NCI-H2227 treated with DMSO at 0.1 percent for 48 hours (cell line): ENCODE measurements at regions not wholly inside any gene's neighbourhood (a gene's known extent, or its start where the extent isn't known, plus 50 kb on each side); places are given as distances from the start of the nearest gene placed in this dataset.

Experiments used
- DNase-seq: peaks from one replicate; lab custom pipeline; 2025; lab: John Stamatoyannopoulos, UW

DNA sequence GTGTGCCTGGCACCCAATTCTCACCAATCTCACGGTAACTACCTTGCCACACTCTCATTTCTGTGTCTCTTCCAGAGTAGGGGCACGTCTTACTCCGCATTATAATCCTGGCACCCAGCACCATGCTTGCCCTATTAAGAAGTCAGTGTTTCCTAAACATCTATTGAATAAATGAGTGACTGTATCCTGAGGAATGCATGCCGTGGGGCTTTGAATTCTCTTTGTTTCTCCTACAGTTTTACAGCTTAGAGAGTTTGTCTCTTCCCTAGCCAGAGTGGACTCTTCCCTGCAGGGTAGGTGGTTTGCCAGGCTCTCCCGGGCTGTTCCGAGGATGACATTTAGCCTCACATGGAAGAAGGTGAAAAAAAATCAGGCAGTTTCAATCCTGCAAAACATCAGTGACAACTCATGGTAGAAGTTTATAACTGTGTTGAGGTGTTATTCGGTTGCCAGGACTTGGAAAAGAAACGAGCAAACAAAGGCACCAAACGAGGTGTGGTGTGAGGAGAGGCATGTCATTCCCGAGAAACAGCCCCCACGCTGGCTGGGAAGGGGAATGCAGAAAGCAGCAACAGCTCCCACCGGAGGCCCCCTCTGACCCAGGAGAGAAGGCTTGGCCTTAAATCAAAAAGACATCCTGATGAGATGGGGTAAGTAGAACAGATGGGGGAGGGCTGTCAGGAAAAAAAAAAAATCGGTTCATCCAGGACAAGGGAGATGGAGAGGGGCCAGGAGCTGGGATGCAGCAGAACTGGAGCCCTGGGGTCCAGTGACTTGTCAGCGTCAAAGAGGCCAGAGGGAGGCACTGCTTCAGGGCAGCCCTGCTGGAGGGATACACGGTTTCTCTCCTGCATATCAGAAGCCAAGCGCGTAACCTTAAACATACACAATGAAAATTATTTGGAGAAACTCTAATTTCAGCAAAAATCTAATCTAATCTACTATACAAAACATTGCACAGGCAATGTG is 168.4 kb upstream of the ARRDC4 start:
- DNase-seq: no peak

DNA sequence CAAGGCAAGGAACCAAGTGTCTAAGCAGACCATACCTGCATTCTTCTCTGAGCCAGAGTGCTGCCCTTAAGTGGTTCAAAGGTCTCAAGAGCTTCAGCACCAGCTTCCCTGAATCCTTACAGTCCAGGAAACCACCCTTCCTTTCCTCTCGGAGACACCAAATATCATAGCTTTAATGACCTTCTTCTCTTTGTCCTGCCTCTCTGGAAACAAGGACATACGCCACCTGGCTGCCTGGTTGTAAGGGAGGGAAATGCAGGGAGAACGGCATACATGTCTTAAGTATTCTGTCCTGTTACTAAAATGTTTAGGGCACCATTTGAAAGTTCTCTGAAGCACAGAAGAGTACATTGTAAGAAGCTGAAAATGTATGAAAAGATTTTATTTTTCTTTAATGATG is 155.6 kb upstream of the ARRDC4 start:
- no peak for DNase-seq

DNA sequence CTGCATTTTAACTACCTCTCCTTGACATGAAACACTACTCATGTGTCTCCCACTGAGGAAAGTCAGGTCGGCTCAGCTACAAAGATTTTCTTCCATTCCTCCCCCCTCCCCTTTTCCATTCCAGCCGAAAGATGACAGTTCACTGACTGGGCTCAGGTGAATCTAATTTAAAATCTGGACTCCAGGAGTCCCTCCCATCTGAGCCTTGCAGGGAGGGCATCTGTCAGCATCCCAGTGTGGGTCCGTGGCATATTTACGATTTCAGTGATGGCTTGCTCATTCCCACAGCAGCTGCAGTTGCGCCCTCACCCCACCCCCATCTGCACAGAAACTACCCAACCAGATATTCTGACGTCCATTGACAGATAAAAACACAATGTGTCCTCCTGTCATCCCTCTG is 153.7 kb upstream of the ARRDC4 start:
- DNase-seq: no peak

DNA sequence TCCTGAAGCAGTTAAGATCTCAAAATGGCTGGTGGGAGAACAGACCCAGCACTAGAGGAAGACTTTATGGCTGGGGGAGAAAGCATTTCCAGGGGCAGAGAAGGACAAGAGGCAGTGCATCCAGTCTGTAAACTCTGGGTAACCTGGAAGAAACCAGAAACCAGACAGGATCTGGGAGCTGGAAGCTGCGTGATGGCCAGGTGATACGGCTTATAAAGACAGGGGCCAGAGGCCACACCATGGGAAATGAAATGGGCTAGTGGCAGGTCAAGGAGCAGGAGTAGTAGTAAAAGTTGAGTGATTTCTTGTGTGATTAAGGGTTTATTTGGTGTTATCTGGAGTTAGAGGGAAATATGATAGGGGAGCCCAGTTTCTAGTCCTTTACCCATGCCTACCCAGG is 144.7 kb upstream of the ARRDC4 start:
- no peak for DNase-seq

DNA sequence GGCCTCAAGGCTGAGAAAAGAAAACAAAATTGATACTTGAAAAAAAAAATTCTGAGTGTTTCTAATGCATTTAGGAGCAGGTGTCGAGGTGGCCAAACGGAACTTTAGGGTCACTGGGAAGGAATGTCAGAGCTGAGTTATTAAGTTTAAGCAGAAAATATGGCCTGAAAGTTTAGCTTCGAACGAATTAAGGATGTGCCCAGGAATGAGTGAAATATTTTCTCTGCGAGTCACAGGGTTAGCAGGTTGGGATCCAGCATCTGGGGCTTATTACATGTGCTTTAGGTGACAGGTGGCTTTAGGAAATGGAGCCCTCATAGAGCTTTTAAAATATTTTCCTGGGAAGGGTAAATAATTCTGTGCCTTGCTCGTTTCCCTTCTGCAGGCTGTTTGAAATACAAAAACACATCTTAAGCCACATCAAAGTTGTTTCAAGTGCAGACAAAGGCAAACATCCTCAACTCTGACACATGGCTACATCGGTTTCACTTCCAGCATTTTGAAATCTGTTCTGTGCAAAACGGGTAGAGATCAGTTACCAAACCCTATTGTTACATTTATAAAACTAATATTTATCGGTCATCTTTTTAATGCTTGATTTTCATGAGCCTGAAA is 143.1 kb upstream of the ARRDC4 start:
- DNase-seq: no peak

DNA sequence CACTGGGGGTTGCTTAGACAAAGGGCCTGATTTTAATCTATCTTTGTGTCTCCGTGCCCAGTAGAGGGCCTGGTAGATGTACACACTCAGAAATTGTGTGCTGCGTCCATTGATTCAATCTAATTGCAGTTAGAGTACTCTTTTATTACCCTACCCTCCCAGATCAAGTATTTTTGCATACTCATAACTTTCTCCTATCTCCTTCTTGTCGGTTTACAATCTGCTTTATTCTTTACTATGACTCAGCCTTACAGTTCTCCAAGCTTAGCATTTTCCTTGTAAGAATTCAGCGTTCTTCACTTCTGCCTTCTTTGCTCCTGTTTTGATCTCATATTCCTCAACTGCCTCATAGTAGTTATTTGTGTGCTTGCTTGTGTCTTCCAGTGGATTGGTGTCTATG is 124.5 kb upstream of the ARRDC4 start:
- DNase-seq: no peak

DNA sequence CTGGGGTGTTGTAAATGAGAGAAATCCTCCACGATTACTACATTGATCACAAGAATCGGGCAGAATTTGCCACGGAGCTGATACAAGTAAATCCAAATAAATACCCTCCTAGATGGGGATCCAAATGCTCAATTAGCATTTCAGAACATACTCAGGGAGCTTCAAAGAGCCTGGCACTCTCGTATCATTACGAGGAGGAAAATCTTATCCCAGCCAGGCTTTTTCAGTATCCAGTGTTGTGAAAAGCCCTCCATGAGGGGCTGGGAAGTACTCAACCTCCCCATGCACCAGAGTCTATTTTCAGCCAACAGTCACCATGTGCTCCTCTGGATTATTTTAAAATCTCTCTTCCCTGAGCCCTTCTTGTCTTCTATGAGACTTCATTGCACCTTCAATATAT is 122.6 kb upstream of the ARRDC4 start:
- no peak for DNase-seq

DNA sequence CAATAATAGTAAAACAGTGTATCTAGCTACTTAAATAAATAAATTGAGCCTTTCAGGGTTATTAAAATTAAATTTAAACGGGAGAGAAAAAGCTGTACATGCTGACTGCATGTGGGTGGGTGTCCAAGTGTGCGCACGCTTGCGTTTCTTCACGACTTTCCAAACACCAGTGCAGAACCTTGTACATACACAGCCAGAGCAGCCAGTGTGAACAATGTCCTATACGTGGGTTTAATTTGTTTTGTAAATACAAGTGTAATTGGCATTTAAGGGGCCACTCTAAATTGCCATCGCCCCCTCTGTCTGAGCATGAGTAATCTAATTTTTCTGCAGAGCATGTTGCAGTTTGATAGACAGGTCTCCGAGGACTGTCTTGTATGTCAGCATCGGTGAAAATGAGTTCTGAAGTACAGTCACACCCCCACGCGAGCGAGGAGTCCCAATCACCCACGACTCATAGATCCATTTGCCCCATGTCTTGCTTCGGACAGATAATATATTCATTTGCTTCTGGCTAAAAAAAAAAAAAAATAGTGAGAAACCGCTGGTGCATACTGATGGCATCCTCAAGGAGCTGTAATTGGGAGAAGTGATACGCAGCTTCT is 121.8 kb upstream of the ARRDC4 start:
- no peak for DNase-seq

DNA sequence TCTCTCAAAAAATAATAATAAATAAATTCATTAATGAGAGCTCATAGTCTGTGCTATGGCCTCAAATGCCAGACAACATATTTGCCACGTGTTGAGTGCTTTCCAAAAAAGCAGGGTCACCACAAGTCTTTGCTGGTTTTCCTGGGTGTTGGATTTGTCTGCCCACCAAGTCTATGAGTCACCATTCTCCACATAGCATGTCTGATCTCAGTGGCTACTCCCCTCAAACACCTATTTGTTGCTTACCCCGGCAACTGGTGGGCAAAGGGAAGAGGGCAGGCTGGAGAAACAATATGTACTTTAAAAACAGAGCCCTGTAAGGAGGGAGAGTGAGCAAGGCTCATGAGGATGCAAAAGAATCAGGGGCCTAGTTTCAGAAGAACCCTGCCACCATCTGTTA is 120.0 kb upstream of the ARRDC4 start:
- DNase-seq: no peak

DNA sequence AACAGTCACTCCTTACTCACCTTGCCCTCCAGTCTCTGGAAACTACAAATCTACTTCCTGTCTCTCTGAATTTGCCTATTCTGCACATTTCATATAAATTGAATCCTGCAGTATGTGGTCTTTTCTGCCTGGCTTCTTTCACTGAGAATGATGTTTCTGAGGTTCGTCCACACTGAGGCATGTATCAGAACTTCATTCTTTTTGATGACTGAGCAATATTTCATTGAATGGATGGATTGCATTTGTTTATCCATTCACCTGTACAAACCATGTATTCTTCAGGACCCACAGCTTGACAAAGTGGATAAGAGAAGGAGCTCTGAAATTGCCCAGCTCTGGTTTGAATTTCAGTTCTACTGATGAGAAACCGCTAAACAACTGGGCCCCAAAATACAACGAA is 118.9 kb upstream of the ARRDC4 start:
- no peak for DNase-seq

DNA sequence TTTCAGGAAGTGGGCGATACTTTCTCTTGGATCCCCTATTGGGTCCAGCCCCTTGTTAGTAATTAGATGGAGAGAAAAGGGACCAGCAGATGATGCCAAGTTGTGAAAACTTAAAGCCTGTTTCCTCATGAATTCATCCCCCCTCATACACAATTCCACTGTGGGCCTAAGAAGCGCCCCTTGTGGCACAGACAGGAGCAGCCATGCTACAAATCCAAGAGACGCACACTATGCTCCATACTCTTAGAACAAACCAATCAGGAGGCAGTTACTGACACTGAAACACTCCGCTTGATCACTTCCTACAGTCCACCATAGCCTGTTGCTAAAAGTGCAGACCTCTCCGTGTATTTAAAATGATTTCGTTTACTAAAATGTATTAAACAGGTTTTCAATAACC is 111.3 kb upstream of the ARRDC4 start:
- DNase-seq: no peak

DNA sequence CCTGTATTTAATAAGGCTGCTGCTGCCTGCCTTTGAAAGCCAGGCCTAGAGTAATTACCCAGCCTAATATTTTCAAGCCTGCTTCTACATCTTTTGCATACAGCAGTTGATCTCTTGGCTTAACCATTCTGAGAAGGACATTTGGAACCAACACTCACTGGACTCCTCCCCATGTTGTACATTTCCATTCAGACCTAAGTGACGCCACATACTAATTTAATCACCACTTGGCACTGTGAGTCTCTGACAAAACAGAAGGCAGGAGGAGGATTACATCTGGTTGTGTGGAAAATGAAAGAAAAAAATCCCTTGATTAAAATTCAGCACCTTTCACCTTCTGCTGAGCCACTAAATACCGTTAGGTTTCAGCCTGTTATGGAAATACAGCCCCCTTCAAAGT is 102.2 kb upstream of the ARRDC4 start:
- DNase-seq: no peak

DNA sequence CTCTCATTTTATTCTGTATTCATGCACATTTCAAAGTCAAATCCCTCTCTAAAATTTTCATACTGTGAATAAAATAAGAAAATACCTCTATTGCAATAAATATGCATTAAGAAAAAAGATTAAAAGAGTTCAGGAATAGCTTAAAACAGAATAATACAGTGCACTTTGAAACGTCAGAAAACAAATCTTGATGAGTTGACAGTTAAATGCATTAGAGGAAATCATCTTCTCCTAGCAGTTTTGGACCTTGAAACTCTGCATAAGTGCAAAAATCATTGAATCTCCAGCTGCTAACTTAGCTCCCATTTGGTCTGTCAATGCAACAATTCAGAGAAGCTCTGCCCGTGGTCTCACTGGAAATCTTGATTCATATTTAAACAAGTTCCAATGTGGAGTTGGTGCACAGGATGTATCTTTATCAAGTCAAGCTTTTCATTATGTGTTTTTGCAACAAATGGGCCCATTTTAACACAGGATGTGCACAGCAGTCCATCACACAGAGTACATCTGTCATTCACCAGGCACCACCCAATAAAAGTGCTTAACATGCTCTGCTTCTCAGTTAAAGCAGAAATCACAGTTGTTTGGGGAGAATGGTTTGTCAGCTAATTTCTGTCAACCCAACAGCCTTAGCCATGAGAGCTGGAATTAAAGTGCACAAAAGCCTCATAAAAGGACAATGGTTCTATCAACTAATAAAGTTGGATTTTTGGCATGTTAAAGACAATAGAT is 98.8 kb upstream of the ARRDC4 start:
- DNase-seq: no peak

DNA sequence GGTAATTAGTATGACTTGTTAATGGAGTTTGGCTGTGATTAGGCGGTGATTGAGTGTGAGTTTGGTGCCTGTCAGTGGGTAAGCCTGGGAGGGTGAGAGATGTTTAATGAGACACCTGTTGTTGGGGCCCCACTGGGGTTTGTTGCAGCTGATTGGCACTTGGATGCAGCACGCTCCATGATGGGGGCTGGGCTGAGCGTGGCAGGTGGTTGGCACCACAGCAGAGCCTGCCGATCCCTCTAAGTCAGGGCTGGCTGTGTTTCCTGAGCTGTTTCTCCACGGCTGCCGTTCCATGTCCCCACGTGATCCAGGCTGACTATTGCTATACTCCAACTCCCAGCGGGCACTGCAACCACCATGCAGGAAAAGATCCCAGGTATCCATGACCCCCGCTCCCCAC is 93.5 kb upstream of the ARRDC4 start:
- DNase-seq: no peak

DNA sequence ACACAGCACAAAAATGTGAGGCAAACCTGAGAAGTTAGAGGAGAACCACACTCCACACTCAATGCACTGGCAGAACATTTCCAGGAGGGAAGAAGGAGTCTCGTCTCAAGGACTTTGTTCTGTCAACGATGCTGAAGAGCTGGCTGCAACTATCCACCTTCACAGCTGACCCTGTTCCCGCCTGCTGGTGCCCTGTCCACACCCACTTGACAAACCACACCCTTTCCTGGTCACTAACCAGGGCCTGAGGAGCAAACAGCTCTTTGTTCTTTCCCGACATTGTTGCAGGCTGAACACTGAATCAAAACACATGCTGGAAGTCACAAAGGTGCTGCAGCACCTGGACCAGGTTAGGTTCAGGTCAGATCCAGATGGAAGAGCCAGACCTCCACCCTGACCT is 92.6 kb upstream of the ARRDC4 start:
- DNase-seq: no peak

DNA sequence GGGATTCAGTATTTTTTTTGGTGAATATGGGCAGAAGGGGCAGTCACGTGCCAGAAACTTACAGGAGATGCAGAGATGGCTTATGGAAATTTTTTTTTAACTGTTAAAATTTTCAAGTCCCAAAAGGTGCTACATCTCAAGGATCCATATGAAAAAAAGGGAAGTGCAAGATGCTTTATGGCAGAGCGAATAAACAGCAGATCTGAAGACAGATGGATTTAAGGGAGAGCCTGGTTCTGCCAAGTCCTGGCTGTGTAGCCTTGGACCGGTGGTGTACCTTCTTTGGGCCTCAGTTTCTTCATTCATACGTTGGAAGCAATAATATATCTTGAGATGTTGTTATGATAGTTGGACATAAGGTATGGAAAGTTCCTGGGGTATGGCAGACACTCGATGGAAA is 91.5 kb upstream of the ARRDC4 start:
- no peak for DNase-seq

DNA sequence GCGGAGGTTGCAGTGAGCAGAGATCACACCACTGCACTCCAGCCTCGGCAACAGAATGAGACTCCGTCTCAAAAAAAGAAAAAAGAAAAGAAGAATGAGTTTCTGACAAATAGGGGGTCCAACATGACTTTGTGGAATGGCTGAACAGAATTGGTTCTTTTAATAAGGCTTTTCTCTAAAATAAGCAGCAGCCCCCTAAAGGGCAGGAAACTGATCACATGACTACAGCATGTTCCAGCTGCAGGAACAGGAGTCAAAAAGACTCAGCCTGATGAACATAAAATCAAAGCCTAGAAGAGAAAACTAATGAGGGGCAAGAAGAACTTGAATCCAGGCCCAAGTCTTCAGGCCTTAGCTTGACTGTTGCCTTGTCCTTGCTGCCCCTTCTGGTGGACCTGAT is 89.7 kb upstream of the ARRDC4 start:
- no peak for DNase-seq

DNA sequence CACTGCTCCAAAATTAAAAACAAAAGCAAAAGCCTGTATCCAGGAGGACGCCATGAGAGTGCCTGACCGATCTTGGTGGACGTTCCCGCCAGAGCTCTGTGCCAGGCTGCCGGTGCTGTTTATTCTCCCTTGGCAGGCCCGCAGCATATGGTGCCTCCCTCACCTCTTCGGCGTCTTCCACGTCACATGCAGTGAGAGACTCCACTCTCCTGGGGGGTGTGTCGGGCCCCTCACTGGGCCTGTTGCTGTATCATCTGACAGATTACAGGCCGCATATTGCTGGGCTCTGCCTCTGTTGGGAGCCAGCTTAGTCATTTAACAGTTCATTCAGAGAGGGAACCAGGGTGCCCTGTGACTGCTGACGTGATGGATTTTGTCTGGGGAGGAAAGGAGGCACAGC is 86.4 kb upstream of the ARRDC4 start:
- no peak for DNase-seq

DNA sequence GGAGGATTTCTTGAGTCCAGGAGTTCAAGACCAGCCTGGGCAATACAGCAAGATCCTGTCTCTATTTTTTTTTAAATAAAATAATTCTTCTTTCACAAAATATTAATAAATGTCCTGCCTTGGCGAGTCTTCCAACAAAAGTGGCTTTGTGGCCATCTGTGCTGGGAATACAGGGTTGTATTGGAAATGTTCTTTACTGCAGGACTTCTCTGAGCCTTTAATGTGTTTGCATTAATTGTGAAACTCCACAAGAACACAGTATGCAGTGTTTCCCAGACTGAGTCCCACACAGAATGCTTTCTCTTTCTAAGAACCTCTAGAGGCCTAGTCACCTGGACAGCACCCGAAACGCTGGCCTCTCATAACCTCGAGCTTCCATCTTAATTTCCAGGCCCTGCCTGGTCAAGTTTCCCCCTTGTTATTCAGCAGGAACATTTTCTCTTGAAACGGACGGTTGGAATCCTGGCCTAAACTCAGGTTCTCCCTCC is 85.4 kb upstream of the ARRDC4 start:
- DNase-seq: no peak

DNA sequence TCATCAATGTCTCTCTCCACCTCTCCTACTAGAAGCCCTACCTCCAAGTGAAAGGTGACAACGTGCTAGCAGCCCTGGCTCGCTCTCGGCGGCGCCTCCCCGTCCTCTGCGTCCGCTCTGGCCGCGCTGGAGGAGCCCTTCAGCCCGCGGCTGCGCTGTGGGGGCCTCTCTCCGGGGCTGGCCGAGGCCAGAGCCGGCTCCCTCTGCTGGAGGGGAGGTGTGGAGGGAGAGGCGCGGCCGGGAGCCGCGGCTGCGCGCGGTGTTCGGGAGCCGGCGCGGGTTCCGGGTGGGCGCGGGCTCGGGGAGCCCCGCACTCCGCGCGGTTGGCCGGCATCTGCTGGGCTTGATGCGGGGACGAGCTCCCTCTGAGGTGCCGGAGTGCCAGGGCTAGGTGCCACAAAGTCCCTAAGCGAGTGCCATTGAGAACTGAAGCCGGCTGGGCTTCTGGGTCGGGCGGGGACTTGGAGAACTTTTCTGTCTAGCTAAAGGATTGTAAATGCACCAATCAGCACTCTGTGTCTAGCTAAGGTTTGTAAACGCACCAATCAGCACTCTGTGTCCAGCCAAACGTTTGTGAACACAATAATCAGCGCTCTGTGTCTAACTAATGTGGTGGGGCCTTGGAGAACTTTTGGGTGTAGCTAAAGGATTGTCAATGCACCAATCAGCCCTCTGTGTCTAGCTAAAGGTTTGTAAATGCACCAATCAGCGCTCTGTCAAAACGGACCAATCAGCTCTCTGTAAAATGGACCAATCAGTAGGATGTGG is 84.8 kb upstream of the ARRDC4 start:
- DNase-seq: no peak

DNA sequence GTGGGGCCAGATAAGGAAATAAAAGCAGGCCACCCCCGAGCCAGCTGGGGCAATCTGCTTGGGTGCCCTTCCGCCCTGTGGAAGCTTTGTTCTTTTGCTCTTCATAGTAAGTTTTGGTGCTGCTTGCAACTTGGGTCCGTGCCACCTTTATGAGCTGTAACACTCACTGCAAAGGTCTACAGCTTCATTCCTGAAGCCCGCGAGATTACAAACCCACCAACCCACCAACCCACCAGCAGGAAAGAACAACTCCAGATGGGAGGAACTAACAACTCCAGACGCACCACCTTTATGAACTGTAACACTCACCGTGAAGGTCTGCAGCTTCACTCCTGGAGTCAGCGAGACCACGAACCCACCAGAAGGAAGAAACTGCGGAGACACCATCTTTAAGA is 84.2 kb upstream of the ARRDC4 start:
- no peak for DNase-seq
